ENCODE measurements at regions not wholly inside any gene's neighbourhood (a gene's known extent, or its start where the extent isn't known, plus 50 kb on each side); places are given as distances from the start of the nearest gene placed in this dataset.

- intact Hi-C loops (cut with DNase I): no loop called here
- TF ChIP-seq CTCF (IDR thresholded peaks at IDR 0.05): no peak
- no peak for ATAC-seq
Observed at GRCh38 chr13:29959086-29959485, 108.7 kb upstream of the UBL3 start.

GRCh38 chr13:29958476-29958875 is 108.1 kb upstream of the UBL3 start:
- peaks cover 0 to 9% (median 0%) of the 10 kb centered on the region in 9 donors for H3K4me1 ChIP-seq
- DNase-seq (no peak), ATAC-seq (no peak)
- no peak overlapping the region for H3K4me3 ChIP-seq
- H3K27me3 ChIP-seq: peaks cover 0 to 22% (median 0%) of the 10 kb centered on the region in 7 donors
- no peak for TF ChIP-seq CTCF (IDR thresholded peaks at IDR 0.05)
- 94 to 96% methylated on average over 3 of the region's 3 CpGs for WGBS, 2 donors
- no peaks in the 10 kb centered on the region for H3K9me3 ChIP-seq
- no peaks in the 10 kb centered on the region for H3K36me3 ChIP-seq
- intact Hi-C loops (cut with DNase I): no loop called here
- no peak overlapping the region for H3K27ac ChIP-seq

More at GRCh38 chr13:29959086-29959485, 108.7 kb upstream of the UBL3 start:
- Histone ChIP-seq H3K36me3 (no peaks in the 10 kb centered on the region), H3K27me3 (peaks cover 0 to 22% (median 0%) of the 10 kb centered on the region in 7 donors), H3K9me3 (no peaks in the 10 kb centered on the region), H3K4me3 (no peak overlapping the region), H3K4me1 (peaks cover 0 to 4% (median 0%) of the 10 kb centered on the region in 9 donors), H3K27ac (no peak overlapping the region)
- DNase-seq: no peak
- 46 to 59% methylated on average over 1 of the region's 1 CpG for WGBS, 2 donors

- no peak for ATAC-seq
- Histone ChIP-seq H3K4me3 (no peak overlapping the region), H3K36me3 (no peaks in the 10 kb centered on the region), H3K27me3 (peaks cover 0 to 22% (median 0%) of the 10 kb centered on the region in 7 donors), H3K27ac (no peak overlapping the region), H3K4me1 (peaks cover 0 to 9% (median 0%) of the 10 kb centered on the region in 9 donors), H3K9me3 (no peaks in the 10 kb centered on the region)
- intact Hi-C loops (cut with DNase I): no loop called here
- DNase-seq: no peak
- no peak for TF ChIP-seq CTCF (IDR thresholded peaks at IDR 0.05)
- WGBS, 2 donors: 60 to 62% methylated on average over 8 of the region's 8 CpGs
Observed at GRCh38 chr13:29957320-29957719, 106.9 kb upstream of the UBL3 start.

- H3K36me3 ChIP-seq: no peaks in the 10 kb centered on the region
- no peak for DNase-seq
Observed at GRCh38 chr13:29956853-29957252, 106.4 kb upstream of the UBL3 start.

More at GRCh38 chr13:29956853-29957252, 106.4 kb upstream of the UBL3 start:
- H3K4me1 ChIP-seq: peaks cover 0 to 9% (median 0%) of the 10 kb centered on the region in 9 donors
- intact Hi-C loops (cut with DNase I): no loop called here
- ATAC-seq: no peak
- H3K9me3 ChIP-seq: no peaks in the 10 kb centered on the region
- no peak overlapping the region for H3K27ac ChIP-seq
- H3K4me3 ChIP-seq: no peak overlapping the region
- H3K27me3 ChIP-seq: peaks cover 0 to 24% (median 0%) of the 10 kb centered on the region in 7 donors
- no peak for TF ChIP-seq CTCF (IDR thresholded peaks at IDR 0.05)
- WGBS, 2 donors: 38 to 39% methylated on average over 4 of the region's 4 CpGs
